ENCODE measurements at regions not wholly inside any gene's neighbourhood (a gene's known extent, or its start where the extent isn't known, plus 50 kb on each side); places are given as distances from the start of the nearest gene placed in this dataset.

DNA sequence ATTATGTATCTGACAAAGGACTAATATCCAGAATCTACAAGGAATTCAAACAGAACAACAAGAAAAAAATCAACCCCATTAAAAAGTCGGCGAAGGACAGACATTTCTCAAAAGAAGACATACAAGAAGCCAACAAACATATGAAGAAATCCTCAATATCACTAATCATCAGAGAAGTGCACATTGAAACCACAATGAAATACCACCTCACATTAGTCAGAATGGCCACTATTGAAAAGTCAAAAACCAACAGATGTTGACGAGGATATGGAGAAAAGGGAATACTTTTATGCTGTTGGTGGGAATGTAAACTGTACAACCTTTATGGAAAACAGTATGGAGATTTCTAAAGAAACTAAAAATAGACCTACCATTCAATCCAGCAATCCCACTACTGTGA is 233.1 kb upstream of the PLSCR5 start:
- H3K79me1 ChIP-seq (ENCODE audit: low read depth in 1 of 2, low read length in 2 of 2), result no peaks in the 10 kb centered on the region
- no peak overlapping the region for H3K56ac ChIP-seq (ENCODE audit: extremely low read depth, insufficient read depth, low read length)
- H2BK15ac ChIP-seq (ENCODE audit: low read depth, low read length), result no peak overlapping the region
- BruUV-seq (replicated peaks), result no TSS peak
- no peaks in the 10 kb centered on the region for H3K9me1 ChIP-seq (ENCODE audit: insufficient read depth, low read length)
- H3K4me3 ChIP-seq (ENCODE audit: insufficient read depth, low read depth, low read length), result no peak overlapping the region
- H4K20me1 ChIP-seq (ENCODE audit: insufficient read depth, low read length), result no peaks in the 10 kb centered on the region
- in situ Hi-C loops (cut with MboI; ENCODE audit: low sequenced_read_pairs), result no loop called here
- DNase-seq, result no peak
- no peak overlapping the region for H2AK9ac ChIP-seq (replicated peaks; ENCODE audit: low read depth, low read length, poor library complexity)
- H3K36me3 ChIP-seq (ENCODE audit: control insufficient read depth, insufficient read depth, low read length), result no peaks in the 10 kb centered on the region
- no peak overlapping the region for H3K18ac ChIP-seq (ENCODE audit: low read depth, low read length)
- WGBS, 2 experiments (ENCODE audit: extremely low coverage in 2 of 2, insufficient read length in 1 of 2), result no CpG with 5 or more reads among the region's 3 CpGs
- no peak overlapping the region for H2BK5ac ChIP-seq (ENCODE audit: low read depth, low read length, poor library complexity, severe bottlenecking)
- ATAC-seq (ENCODE audit: low read depth), result no peak
- no peak overlapping the region for H4K5ac ChIP-seq (ENCODE audit: low read depth, low read length)
- H3K27me3 ChIP-seq (ENCODE audit: control insufficient read depth, insufficient read depth, low read length), result no peaks in the 10 kb centered on the region
- H2BK20ac ChIP-seq (ENCODE audit: low read depth, low read length), result no peak overlapping the region
- H3K27ac ChIP-seq (ENCODE audit: insufficient read depth, low read length), result no peak overlapping the region
- H3K4me2 ChIP-seq (ENCODE audit: low read depth, low read length), result no peak overlapping the region
- H3K23ac ChIP-seq (ENCODE audit: low read depth, low read length), result no peak overlapping the region
- dilution Hi-C loops (cut with HindIII; ENCODE audit: low sequenced_read_pairs, unreplicated experiment), result no loop called here
- H3K4ac ChIP-seq (ENCODE audit: low read depth, low read length), result no peak overlapping the region
- H2BK120ac ChIP-seq (ENCODE audit: low read depth, low read length), result no peak overlapping the region
- H2AK5ac ChIP-seq (ENCODE audit: low read depth, low read length), result no peak overlapping the region
- intact Hi-C loops (cut with micrococcal nuclease), result no loop called here
- H4K91ac ChIP-seq (ENCODE audit: insufficient read depth, low read depth, low read length), result no peak overlapping the region
- H3K9ac ChIP-seq (ENCODE audit: low read depth, low read length), result no peak overlapping the region
- no peak overlapping the region for H4K8ac ChIP-seq (ENCODE audit: low read depth in 2 of 2, low read length in 2 of 2)
- no peaks in the 10 kb centered on the region for H3K4me1 ChIP-seq (ENCODE audit: control insufficient read depth, insufficient read depth, low read length)
- no peak overlapping the region for H2AFZ ChIP-seq (replicated peaks; ENCODE audit: low read length, poor library complexity)
- no peak overlapping the region for H3K14ac ChIP-seq (replicated peaks; ENCODE audit: low read depth, low read length)
- no peaks in the 10 kb centered on the region for H3K9me3 ChIP-seq (ENCODE audit: control insufficient read depth, insufficient read depth, low read length)
- CTCF ChIA-PET, result no interaction called here
- TF ChIP-seq RCOR1 (IDR thresholded peaks at IDR 0.05; ENCODE audit: insufficient replicate concordance, low read length) (no peak), RAD21 (IDR thresholded peaks at IDR 0.05; ENCODE audit: low read length) (no peak), CHD1 (IDR thresholded peaks at IDR 0.05; ENCODE audit: low read depth, low read length) (no peak), NFE2L2 (IDR thresholded peaks at IDR 0.05; ENCODE audit: low read depth, low read length) (no peak), CTCF (conservative IDR thresholded peaks at IDR 0.05; ENCODE audit: low read depth, low read length) (no peak), FOS (IDR thresholded peaks at IDR 0.05; ENCODE audit: low read depth, low read length) (no peak), SMC3 (IDR thresholded peaks at IDR 0.05; ENCODE audit: low read depth, low read length) (no peak), RFX5 (IDR thresholded peaks at IDR 0.05; ENCODE audit: low read depth, low read length) (no peak), POLR2A (IDR thresholded peaks at IDR 0.05; ENCODE audit: low read depth, low read length) (no peak), MXI1 (IDR thresholded peaks at IDR 0.05; ENCODE audit: borderline replicate concordance, low read depth, low read length) (no peak)
- TF ChIP-seq, protein P1, sequence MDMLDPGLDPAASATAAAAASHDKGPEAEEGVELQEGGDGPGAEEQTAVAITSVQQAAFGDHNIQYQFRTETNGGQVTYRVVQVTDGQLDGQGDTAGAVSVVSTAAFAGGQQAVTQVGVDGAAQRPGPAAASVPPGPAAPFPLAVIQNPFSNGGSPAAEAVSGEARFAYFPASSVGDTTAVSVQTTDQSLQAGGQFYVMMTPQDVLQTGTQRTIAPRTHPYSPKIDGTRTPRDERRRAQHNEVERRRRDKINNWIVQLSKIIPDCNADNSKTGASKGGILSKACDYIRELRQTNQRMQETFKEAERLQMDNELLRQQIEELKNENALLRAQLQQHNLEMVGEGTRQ (IDR thresholded peaks at IDR 0.05; ENCODE audit: low read depth, low read length), result no peak
- POLR2A ChIA-PET (ENCODE audit: unreplicated experiment), result no interaction called here
